SIG-M5 treated with dmso at 0.1 percent for 504 hours (cell line): ENCODE measurements at regions not wholly inside any gene's neighbourhood (a gene's known extent, or its start where the extent isn't known, plus 50 kb on each side); places are given as distances from the start of the nearest gene placed in this dataset.

Source experiments
- DNase-seq: peaks from one replicate; lab custom pipeline; 2025; ENCODE audit not compliant: unreplicated experiment; lab: John Stamatoyannopoulos, UW

DNA sequence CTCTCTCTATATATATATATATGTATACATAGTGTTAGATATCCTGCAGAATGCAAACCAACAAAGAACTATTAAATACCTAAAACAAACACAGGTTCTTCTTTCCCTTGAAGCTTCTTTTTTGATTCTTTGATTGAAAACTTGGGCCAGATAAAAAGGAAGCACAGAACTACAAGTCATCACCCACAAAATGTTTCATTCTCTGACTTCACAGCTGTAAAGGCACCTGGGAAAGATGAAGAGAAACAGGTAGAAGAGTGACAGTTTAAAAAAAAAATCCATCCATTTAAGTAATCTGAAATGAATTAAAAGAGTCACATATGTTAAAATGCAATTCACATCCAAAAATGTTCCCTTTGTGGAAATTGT, 90.7 kb upstream of the FNDC3A start:
- no peak for DNase-seq

DNA sequence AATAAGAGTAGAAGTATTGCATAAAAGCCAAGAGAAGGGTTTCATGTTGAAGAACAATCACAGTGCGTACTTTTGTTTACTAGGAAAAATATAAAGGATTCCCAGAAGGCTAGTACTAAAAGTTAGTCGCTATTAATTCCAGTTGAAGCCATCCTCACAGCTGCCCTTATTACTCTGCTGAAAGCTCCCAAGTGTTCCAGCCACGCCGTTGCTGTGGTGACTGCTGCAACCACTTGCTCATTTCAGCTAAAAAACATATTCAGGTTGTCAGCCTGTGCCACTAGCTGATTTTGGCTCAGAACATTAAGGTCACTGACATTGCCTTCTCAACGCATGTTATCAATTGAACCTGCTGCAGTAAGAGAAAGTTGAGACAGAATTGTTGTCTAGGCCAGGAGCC, 87.1 kb upstream of the FNDC3A start:
- no peak for DNase-seq

DNA sequence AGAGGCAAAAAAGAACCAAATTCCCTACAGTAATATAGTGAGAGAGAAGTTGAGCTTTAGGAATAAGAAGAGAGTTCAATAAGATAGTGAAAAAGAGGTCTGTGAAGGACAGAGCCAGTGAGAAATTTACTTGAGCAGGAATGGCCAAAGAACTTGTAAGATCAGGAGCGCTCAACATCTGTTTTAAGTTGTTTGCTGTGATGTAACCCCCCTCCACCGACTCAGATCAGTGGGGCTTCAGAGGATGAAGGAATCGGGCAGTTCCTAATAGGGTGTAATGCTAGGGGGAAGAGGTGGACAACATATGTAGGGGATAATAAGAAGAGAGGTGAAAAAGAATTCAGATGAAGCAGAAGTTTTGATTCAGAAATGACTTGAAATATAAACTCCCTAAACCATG, 85.3 kb upstream of the FNDC3A start:
- DNase-seq = no peak

DNA sequence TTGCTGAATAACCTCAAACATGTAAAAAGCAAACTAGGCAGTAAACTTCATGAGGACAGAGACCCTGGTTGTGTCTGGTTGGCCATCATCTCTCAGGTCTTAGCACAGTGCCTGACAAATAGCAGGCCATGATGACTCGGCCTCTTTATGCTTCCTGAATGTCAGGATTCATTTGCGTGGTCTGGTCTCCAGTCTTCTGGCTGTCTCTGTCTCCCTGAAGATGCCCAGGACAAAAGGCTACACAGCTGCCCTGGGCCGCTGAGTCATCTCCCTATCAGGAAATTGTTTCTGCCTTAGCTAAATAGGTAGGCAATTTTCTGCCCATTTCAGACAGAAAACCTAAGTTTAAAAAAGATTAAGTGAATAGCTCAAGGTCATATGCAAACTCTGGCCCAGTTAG, 84.1 kb upstream of the FNDC3A start:
- no peak for DNase-seq

DNA sequence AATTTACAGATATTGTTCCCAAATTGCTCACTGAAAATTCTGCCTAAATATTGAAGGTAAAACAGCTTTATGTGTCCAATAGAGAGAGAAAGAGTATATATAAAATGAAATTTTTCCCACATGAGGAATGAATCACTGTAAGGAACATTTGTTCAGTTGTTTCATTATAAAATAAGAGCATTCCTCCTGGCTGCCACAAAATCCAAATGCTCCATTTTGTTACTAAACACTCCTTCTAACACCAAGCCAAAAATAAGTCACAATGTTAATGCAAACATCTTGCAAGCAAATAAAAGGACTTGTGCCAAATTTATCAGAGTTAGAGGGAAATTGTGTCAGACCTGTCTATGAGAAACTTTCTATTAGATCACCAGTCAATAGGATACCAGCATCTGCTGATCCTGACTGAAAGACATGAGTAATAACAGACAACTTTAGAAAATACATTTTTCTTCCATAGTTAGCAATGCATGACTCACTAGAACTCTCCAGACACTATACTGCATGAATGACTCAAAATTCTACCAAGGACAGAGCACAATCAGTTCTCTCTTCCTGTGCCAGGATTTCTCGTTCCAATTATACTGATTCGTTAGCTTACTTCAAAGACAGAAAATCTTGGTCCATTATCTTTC, 83.5 kb upstream of the FNDC3A start:
- peak; percentile 53 for DNase-seq

DNA sequence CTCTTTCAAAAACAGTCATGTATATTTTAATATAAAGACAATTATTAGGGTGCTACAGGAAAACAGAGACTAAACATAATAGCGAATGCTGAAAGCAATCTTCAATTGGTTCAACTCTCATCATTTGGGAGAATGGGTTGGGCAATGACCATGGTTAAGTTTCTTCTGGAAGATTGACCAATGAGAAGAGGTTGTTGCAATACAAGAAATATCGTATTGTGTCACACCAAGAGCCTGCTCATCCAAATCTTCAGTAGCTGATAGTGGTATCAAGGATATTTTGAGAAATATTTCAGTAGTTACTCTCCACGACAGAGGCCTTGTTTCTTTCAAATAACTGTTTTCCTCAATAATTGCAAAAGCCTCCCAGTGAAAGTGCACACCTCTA, 83.0 kb upstream of the FNDC3A start:
- no peak for DNase-seq

DNA sequence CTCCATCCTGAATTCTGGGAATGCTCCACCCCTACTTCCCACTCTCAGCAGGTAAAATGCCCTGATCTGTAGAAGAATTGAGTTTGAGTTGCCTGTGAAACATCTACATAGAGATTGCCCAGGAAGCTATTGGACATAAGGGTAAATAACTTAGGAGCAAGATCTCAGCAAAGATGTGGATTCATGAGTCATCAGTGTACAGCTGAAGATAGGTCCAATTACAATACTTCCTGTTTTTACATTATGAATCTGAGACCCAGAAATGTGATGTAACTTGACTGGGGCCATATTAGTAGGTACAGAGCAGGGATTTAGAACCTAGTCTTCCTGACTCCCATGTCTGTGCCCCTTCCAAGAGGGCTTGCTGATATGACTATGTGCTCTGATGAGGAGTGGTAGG, 79.4 kb upstream of the FNDC3A start:
- peak; percentile 72 for DNase-seq

DNA sequence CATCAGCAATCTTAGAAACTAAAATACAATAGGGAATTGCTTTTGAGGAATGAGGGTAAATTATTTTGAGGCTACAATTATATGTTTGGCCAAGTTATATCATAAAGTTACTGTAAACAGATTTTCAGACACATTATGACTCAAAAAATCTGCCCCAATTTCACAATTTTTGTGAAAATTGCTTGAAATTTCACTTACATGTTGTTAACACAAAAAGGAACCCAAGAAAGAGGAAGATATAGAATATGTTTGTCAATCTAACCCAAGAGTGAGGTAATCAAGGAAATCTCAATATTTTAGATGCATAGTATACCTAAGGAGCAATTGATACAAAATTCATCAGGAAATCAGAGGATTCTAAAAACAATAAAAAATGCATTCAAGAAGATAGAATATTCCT, 73.9 kb upstream of the FNDC3A start:
- peak; percentile 85 for DNase-seq

DNA sequence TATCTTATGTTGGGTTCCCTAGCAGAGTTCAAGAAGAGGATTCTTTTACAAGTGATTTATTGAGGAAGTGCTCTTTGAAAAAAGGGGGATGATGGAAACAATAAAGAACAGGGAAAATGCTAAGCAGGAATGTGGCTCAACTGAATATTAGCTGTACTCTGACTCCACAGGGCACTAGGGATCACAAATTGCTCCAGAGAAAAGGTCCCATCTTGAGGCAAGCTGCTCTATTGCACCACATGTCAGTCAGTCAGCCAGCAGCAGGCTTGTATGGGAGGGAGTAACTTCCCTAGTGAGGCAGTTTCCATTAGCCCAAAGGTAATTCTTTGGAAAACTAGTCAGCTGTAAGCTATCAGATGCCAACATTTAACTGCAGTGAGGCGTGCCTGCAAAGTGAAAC, 73.3 kb upstream of the FNDC3A start:
- DNase-seq = peak; percentile 50

DNA sequence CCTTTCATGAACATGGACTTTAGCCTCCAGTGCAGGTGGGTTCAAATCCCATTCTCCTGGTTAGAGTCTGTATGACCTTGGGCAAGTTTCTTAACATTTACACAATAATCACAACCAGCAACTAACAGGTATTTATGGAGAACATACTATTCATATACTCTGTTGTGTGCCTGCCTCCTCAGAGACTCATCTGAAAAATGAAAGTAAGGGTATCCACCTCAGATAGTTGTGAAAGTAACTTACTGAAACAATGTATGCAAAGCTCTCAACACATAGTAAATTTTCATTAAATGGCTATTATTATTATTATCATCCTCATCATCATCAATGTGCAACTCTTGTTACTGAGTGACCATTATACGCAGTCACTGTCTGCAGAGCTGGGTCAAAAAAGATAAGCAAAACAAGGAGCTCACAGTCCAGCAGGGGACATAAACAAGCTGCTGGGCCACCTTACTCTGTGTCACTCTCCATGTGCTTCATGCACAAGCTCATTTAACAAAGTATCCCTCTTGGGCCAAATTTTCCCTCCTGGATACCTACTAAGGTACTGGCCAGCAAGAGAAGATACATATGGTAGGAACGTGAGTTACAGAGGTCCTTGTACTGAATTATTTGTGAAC, 70.9 kb upstream of the FNDC3A start:
- DNase-seq = no peak

DNA sequence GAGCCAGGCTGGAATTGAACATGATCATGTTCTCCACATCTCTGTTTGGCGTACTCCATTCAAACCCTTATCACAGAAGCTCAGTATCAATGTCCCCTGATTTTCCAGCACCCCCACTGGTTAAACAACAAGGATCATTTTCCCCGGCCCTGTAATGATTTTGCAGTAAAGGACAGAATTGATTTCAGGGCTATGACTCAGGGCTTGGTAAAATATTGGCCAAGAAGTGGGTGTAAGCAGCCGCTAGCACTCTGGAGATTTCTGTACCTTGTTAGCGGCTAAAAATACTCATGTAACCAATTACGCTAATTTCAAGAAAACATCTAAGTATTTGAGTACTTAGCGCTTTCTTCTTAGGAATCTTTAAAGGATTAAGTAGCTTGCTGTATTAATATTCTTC, 69.5 kb upstream of the FNDC3A start:
- no peak for DNase-seq

DNA sequence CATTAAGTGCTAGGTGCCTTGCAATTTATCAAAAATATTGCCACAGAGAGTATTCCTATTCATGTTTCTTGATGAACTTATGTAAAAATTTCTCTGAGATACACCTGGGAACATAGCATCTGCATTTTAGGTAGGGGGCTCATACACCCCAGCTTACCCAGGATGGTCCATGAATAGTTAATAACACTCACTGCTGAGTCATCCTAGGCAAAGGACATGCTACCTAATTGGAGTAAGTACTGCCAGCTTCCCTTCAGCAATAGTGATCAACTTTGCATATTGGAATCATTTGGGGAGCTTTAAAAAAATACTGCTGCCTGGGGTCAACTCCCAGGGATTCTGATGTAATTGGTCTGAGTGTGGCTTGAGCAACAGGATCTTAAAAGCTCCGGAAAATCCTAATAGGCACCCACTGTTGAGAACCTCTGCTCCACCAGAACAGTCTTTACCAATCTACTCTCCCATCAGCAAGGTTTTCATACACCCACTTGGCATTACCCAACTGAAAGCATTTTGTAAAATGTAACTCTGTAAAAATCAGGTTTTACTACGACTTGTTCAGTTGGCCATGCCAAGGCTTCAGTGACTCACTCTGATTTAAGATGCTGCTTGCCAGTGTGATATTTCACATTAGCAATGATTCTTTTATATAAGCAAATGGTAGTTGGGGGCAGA, 67.2 kb upstream of the FNDC3A start:
- no peak for DNase-seq

DNA sequence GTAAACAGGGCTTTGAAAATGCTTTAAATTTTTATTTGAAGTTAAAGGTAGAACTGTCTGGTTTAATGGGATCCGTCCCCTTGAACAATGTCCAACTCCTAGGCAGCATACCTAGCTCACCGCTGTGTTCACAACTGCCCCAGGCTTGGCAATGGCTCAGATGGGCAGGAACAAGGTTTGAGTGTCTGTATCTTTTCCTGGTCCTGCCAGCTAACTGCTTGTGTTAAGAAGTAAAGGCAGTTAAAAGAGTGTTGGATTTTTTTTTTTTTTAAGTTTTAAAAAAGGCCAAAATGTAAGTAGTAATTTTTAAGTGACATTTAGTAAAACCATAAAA, 66.7 kb upstream of the FNDC3A start:
- no peak for DNase-seq

DNA sequence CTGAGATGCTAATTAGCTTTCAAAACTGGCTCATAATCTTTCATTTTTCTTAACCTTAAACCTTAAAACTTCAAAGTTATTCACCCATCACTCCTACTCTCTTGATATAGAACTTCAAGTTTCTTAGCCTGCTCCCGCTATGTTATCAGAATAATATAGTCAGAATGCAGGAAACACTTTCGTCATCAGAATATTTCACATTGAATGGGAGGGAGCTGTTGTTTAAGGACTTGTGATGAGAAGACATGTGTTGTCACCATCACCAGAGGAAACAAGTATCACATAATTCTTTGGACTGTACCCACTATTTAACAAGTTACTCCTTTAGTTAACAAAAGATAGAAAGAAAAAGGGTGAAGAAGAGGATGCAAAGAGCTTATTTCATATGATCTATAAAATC, 65.0 kb upstream of the FNDC3A start:
- DNase-seq = no peak

DNA sequence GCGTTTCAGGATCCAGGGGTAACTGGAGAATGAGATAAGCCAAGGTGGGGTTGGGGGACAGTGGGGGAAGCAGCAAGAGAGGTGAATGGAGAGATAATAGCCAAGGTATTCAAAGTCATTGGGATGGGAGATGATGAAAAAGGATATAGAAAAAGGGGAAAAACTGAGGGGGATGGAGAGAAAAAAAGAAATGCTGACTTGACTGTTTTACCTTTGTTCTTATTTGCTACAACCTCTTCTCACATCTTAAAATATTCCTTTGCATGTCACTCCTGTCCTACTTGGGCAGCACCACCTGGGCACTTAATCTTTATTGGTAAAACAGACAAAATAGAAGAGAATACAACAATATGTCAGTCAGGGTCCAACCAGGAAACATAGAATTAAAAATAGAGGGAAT, 56.0 kb upstream of the FNDC3A start:
- DNase-seq = no peak

DNA sequence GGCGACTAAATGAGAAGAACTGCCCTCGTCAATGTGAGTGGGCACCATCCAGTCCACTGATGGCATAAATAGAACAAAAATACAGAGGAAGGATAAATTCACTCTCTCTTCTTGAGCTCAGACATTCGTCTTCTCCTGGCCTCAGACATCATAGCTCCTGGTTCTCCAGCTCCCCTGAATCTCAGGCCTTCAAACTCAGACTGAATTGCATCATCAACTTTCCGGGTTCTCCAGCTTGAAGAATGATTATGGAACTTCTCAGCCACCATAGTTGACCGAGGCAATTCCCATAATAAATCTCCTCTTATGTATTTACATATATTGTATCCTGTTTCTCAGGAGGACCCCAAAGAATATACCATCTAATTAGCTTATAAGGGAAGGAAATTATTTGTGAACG, 55.0 kb upstream of the FNDC3A start:
- DNase-seq = no peak

DNA sequence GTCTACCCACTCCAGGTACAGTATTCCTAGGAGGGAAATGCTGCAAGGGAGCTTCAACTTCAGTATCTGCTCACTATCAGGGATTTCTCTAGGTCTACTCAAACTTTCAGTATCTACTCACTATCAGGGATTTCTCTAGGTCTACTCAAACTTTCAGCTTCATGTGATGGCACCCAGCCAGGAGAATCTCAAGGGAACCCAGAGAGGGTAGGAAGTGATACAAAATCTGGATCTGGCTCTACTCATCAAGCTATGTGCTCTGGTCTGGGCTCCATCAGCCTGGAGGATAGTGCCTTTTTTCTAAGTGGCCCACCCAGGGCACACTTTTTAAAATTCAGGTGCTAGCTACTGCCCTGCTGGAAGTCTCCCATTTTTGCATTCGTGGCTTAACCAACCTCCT, 52.3 kb upstream of the FNDC3A start:
- no peak for DNase-seq

DNA sequence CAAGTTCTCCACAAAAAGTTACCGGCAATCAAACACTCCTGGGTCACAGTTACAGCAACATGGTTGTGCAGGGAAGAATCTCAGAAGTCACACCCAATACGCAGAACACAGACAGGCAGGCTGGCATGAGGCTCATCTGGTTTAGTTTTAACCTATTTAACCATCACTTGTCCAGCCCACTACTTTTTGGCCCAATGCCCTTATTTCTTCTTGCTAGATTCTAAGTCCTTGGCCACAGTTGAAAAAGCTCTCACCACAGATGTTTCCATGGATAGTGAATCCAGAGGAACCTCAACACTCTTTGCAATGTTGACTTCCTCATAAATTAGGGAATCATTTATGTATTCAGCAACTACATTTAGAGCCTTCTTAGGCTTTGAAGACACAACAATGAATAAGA, 50.7 kb upstream of the FNDC3A start:
- DNase-seq = no peak
